CD14-positive monocyte (primary cell): ENCODE measurements at regions not wholly inside any gene's neighbourhood (a gene's known extent, or its start where the extent isn't known, plus 50 kb on each side); places are given as distances from the start of the nearest gene placed in this dataset.
"Not testable (repeated sequence)": the region's sequence is repeated elsewhere in the genome, so short reads cannot be mapped to it uniquely, and the experiment has no call there.

Experiments
- DNase-seq, 3 donors: peaks; one replicate each; pipeline ENCODE4 v3.0.0-alpha.2; 2011 to 2022
- H2AFZ ChIP-seq: 2 replicates; pipeline ENCODE4 v1.6.0; 2012; ENCODE audit warnings: mild to moderate bottlenecking, low read depth, low read length, inconsistent platforms; ENCODE audit not compliant: insufficient read depth, poor library complexity, severe bottlenecking
- H3K27ac ChIP-seq, 2 donors: 1 replicate in 1 of 2; 2 replicates in 1 of 2; pipeline ENCODE4 v1.5.1; 2012 to 2013; ENCODE audit warnings: low read length in 2 of 2, control low read depth in 1 of 2, inconsistent platforms in 1 of 2, low read depth in 1 of 2, mild to moderate bottlenecking in 1 of 2
- H3K27me3 ChIP-seq, 2 donors: one replicate each; pipeline versions ENCODE4 v1.6.0 to v1.6.1; 2011 to 2013; ENCODE audit warnings: low read length in 2 of 2; ENCODE audit not compliant: control insufficient read depth in 2 of 2, insufficient read depth in 2 of 2
- H3K36me3 ChIP-seq, 2 donors: replicated peaks in 1 of 2; 1 replicate in 1 of 2; 2 replicates in 1 of 2; pipeline versions ENCODE4 v1.5.1 to v1.6.1; 2012 to 2013; ENCODE audit warnings: low read length in 2 of 2, control low read depth in 1 of 2, inconsistent platforms in 1 of 2, mild to moderate bottlenecking in 1 of 2; ENCODE audit not compliant: insufficient read depth in 2 of 2, control insufficient read depth in 1 of 2
- H3K4me1 ChIP-seq, 2 donors: 1 replicate in 1 of 2; 2 replicates in 1 of 2; pipeline versions ENCODE4 v1.5.1 to v1.6.1; 2012 to 2013; ENCODE audit warnings: low read length in 2 of 2, control low read depth in 1 of 2, inconsistent platforms in 1 of 2, mild to moderate bottlenecking in 1 of 2, moderate library complexity in 1 of 2; ENCODE audit not compliant: insufficient read depth in 2 of 2, control insufficient read depth in 1 of 2
- H3K4me2 ChIP-seq: replicated peaks from 2 replicates; pipeline ENCODE3; 2012; ENCODE audit warnings: low read length, moderate library complexity, mild to moderate bottlenecking; ENCODE audit not compliant: poor library complexity, severe bottlenecking; ENCODE audit errors: extremely low read depth
- H3K4me3 ChIP-seq, 3 experiments: fragments of 200-600 bp in 1 of 3; sonication (generic) in 1 of 3; replicated peaks in 1 of 3; 1 replicate in 2 of 3; 2 replicates in 1 of 3; pipeline ENCODE4 v1.5.1; 2011 to 2013; ENCODE audit warnings: low read length in 3 of 3, mild to moderate bottlenecking in 3 of 3, control low read depth in 2 of 3, low read depth in 2 of 3, inconsistent platforms in 1 of 3, moderate library complexity in 1 of 3
- H3K79me2 ChIP-seq: 2 replicates; pipeline ENCODE4 v1.6.0; 2012; ENCODE audit warnings: mild to moderate bottlenecking, control low read depth, inconsistent platforms, low read length, moderate library complexity; ENCODE audit not compliant: insufficient read depth
- H3K9ac ChIP-seq: 2 replicates; pipeline ENCODE4 v1.6.0; 2017; ENCODE audit warnings: low read length, mild to moderate bottlenecking; ENCODE audit not compliant: insufficient read depth, poor library complexity, severe bottlenecking
- H3K9me3 ChIP-seq, 2 donors: replicated peaks in 1 of 2; 1 replicate in 1 of 2; 2 replicates in 1 of 2; pipeline versions ENCODE4 v1.5.1 to v1.6.1; 2012 to 2013; ENCODE audit warnings: low read length in 2 of 2, control low read depth in 1 of 2; ENCODE audit not compliant: control insufficient read depth in 1 of 2, insufficient read depth in 1 of 2
- H4K20me1 ChIP-seq: 2 replicates; pipeline ENCODE4 v1.6.0; 2012; ENCODE audit warnings: mild to moderate bottlenecking, low read length, control low read depth, moderate library complexity; ENCODE audit not compliant: insufficient read depth
- H3K27ac Mint-ChIP-seq, 7 donors: one replicate each; pipeline ENCODE4 v1.8.0; 2020; ENCODE audit warnings: mild to moderate bottlenecking in 7 of 7, mixed read lengths in 7 of 7, moderate library complexity in 6 of 7, inconsistent platforms in 2 of 7
- H3K27me3 Mint-ChIP-seq, 3 donors: one replicate each; pipeline ENCODE4 v1.8.0; 2021 to 2022; ENCODE audit warnings: low read depth in 3 of 3, mild to moderate bottlenecking in 3 of 3, mixed read lengths in 3 of 3, moderate library complexity in 3 of 3, inconsistent platforms in 1 of 3
- H3K36me3 Mint-ChIP-seq, 2 donors: one replicate each; pipeline ENCODE4 v1.8.0; 2020; ENCODE audit warnings: mixed read lengths in 2 of 2, inconsistent platforms in 1 of 2, mild to moderate bottlenecking in 1 of 2
- H3K4me1 Mint-ChIP-seq: one replicate; pipeline ENCODE4 v1.8.0; 2020; ENCODE audit warnings: mild to moderate bottlenecking, mixed read lengths
- H3K4me3 Mint-ChIP-seq, 2 donors: one replicate each; pipeline ENCODE4 v1.8.0; 2020; ENCODE audit warnings: mild to moderate bottlenecking in 2 of 2, mixed read lengths in 2 of 2, moderate library complexity in 1 of 2
- H3K9me3 Mint-ChIP-seq, 7 donors: one replicate each; pipeline ENCODE4 v1.8.0; 2020 to 2022; ENCODE audit warnings: mixed read lengths in 7 of 7, mild to moderate bottlenecking in 6 of 7, moderate library complexity in 6 of 7, inconsistent platforms in 2 of 7
- CTCF ChIP-seq: fragments of 200-600 bp; IDR thresholded peaks from one replicate; pipeline ENCODE4 v1.8.0; 2022; ENCODE audit warnings: antibody characterized with exemption, mild to moderate bottlenecking
- WGBS: methylation state at CpG from one replicate; pipeline ENCODE4 v1.1.5; 2013; ENCODE audit warnings: missing lambda C conversion rate; ENCODE audit not compliant: insufficient coverage; 5-methylcytosine and 5-hydroxymethylcytosine counted together
- intact Hi-C, 2 donors: fragments of 100-400 bp; cut with micrococcal nuclease; formaldehyde crosslinking; loops; one replicate each; pipeline versions ENCODE4 v1.15.0 to v1.15.1; 2023

DNA sequence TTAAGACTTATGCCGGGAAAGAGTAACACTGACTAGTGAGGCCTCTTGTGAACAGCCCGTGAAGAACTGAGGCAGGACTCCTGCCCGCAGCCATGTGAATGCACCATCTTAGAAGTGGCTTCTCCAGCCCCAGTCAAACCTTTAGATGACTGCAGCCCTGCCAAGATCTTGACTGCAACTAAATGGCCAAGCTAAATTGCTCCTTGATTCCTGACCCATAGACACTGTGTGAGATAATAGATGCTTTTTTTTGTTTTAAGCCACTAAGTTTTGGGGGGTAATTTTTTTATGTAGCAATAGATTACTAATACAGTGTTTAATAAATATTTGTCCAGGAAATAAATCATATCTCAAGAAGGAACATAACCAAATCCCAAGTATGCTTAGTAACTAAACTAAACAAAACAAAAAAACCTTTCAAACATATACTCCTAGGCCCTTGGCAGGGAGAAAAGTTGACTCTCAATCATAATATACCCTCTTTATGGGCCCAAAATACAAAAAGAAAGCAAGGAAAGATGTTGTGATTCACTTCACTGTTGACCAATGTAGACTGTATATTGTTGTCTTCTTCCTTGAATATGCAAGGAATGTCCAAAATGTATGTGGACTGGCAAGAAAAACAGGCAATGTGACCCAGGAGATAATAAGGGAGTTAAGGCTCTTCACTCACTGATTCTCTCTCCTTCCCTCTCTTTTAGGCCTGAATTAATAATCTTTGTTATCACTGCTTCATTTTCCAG lies 79.7 kb upstream of the ZNF366 start:
- Mint-ChIP-seq H3K4me3 (no peak overlapping the region), H3K9me3 (peaks cover 0 to 3% (median 2%) of the 10 kb centered on the region in 7 donors), H3K27ac (no peak overlapping the region), H3K36me3 (no peaks in the 10 kb centered on the region), H3K4me1 (peaks cover 12% of the 10 kb centered on the region), H3K27me3 (peaks cover 0 to 2% (median 0%) of the 10 kb centered on the region in 3 donors)
- Histone ChIP-seq H3K79me2 (no peaks in the 10 kb centered on the region), H3K27ac (no peak overlapping the region), H3K9me3 (no peaks in the 10 kb centered on the region), H3K4me3 (no peak overlapping the region), H3K4me1 (peaks cover 8 to 10% of the 10 kb centered on the region in 2 donors), H3K4me2 (no peak overlapping the region), H3K9ac (no peak overlapping the region), H4K20me1 (no peaks in the 10 kb centered on the region), H3K27me3 (no peaks in the 10 kb centered on the region), H3K36me3 (no peaks in the 10 kb centered on the region), H2AFZ (no peak overlapping the region)
- no peak for TF ChIP-seq CTCF
- no peak for DNase-seq
- intact Hi-C loops, result no loop called here
- WGBS, result 100% methylated on average over 3 of the region's 3 CpGs

- intact Hi-C loops, result no loop called here
- H3K27me3 Mint-ChIP-seq, result peaks cover 0 to 2% (median 1%) of the 10 kb centered on the region in 3 donors
- H3K79me2 ChIP-seq, result no peaks in the 10 kb centered on the region
- no peaks in the 10 kb centered on the region for H3K36me3 Mint-ChIP-seq
- H3K9me3 Mint-ChIP-seq, result peaks cover 5 to 10% (median 9%) of the 10 kb centered on the region in 7 donors
- peaks cover 8 to 10% of the 10 kb centered on the region in 2 donors for H3K4me1 ChIP-seq
- TF ChIP-seq CTCF, result no peak
- H4K20me1 ChIP-seq, result no peaks in the 10 kb centered on the region
- no peaks in the 10 kb centered on the region for H3K36me3 ChIP-seq
- H3K9ac ChIP-seq, result no peak overlapping the region
- no peak for DNase-seq
- H3K4me3 Mint-ChIP-seq, result no peak overlapping the region
- H3K9me3 ChIP-seq, result no peaks in the 10 kb centered on the region
- H3K27ac ChIP-seq, result no peak overlapping the region
- peaks cover 12% of the 10 kb centered on the region for H3K4me1 Mint-ChIP-seq
- WGBS, result 100% methylated on average over 1 of the region's 3 CpGs
- H2AFZ ChIP-seq, result no peak overlapping the region
- H3K27ac Mint-ChIP-seq, result no peak overlapping the region
- no peaks in the 10 kb centered on the region for H3K27me3 ChIP-seq
- H3K4me2 ChIP-seq, result no peak overlapping the region
- H3K4me3 ChIP-seq, result no peak overlapping the region
These were observed 77.3 kb upstream of the ZNF366 start for GRCh38 chr5:72584466-72584865.

- H3K4me3 ChIP-seq, H3K9ac ChIP-seq, H3K4me1 ChIP-seq, H3K36me3 ChIP-seq, H3K4me1 Mint-ChIP-seq, H3K27me3 Mint-ChIP-seq, H2AFZ ChIP-seq, H3K79me2 ChIP-seq, DNase-seq, H3K27ac ChIP-seq, intact Hi-C loops, H3K9me3 ChIP-seq, H4K20me1 ChIP-seq, H3K36me3 Mint-ChIP-seq, H3K4me3 Mint-ChIP-seq, H3K27ac Mint-ChIP-seq, H3K4me2 ChIP-seq, H3K27me3 ChIP-seq: not testable (repeated sequence)
- WGBS, result no CpG with 5 or more reads among the region's 2 CpGs
- peaks cover 17 to 32% (median 28%) of the 10 kb centered on the region in 7 donors for H3K9me3 Mint-ChIP-seq
These were observed 72.1 kb upstream of the ZNF366 start for GRCh38 chr5:72579290-72579689.
